DND-41 (cell line): ENCODE measurements at regions not wholly inside any gene's neighbourhood (a gene's known extent, or its start where the extent isn't known, plus 50 kb on each side); places are given as distances from the start of the nearest gene placed in this dataset.

Experiments
- ATAC-seq: fragments of 200-7000 bp; cut with Tn5 transposase; 3 replicates; pipeline ENCODE4 v1.9.1; 2021; ENCODE audit warnings: low read depth; ENCODE audit not compliant: insufficient read depth
- DNase-seq: peaks from one replicate; pipeline ENCODE4 v3.0.0-alpha.2; 2020
- H2AFZ ChIP-seq: 2 replicates; pipeline ENCODE4 v1.6.0; 2012; ENCODE audit warnings: low read depth, low read length
- H3K27ac ChIP-seq: 2 replicates; pipeline ENCODE4 v1.5.1; 2012; ENCODE audit warnings: low read length, inconsistent platforms
- H3K27me3 ChIP-seq: fragments of 200-600 bp; sonication (generic); 2 replicates; pipeline ENCODE4 v1.6.0; 2012; ENCODE audit warnings: low read length, mild to moderate bottlenecking, inconsistent platforms; ENCODE audit not compliant: insufficient read depth, poor library complexity
- H3K36me3 ChIP-seq: 2 replicates; pipeline ENCODE4 v1.5.1; 2012; ENCODE audit warnings: low read length, inconsistent platforms; ENCODE audit not compliant: insufficient read depth
- H3K4me1 ChIP-seq: 2 replicates; pipeline ENCODE4 v1.5.1; 2012; ENCODE audit warnings: mild to moderate bottlenecking, low read length; ENCODE audit not compliant: insufficient read depth
- H3K4me2 ChIP-seq: 2 replicates; pipeline ENCODE4 v1.6.0; 2012; ENCODE audit warnings: mild to moderate bottlenecking, moderate library complexity, low read length, inconsistent platforms; ENCODE audit not compliant: insufficient read depth
- H3K4me3 ChIP-seq, 2 experiments: fragments of 200-600 bp in 1 of 2; shearing (Covaris generic) in 1 of 2; 2 replicates each; pipeline ENCODE4 v1.5.1; 2012 to 2016; ENCODE audit warnings: inconsistent platforms in 2 of 2, low read length in 2 of 2, mild to moderate bottlenecking in 2 of 2, low read depth in 1 of 2, moderate library complexity in 1 of 2
- H3K79me2 ChIP-seq: 2 replicates; pipeline ENCODE4 v1.6.0; 2012; ENCODE audit warnings: low read length, inconsistent platforms; ENCODE audit not compliant: insufficient read depth
- H3K9ac ChIP-seq: 2 replicates; pipeline ENCODE4 v1.6.0; 2012; ENCODE audit warnings: low read depth, mild to moderate bottlenecking, inconsistent platforms, low read length, moderate library complexity
- H3K9me3 ChIP-seq: 2 replicates; pipeline ENCODE4 v1.5.1; 2012; ENCODE audit warnings: low read length, moderate library complexity, mild to moderate bottlenecking, inconsistent platforms; ENCODE audit not compliant: insufficient read depth, severe bottlenecking
- H4K20me1 ChIP-seq: 2 replicates; pipeline ENCODE4 v1.6.0; 2012; ENCODE audit warnings: low read length; ENCODE audit not compliant: insufficient read depth
- CTCF ChIP-seq: IDR thresholded peaks from 2 replicates; pipeline ENCODE4 v1.5.1; 2012; ENCODE audit warnings: borderline replicate concordance, low read length, moderate library complexity, mild to moderate bottlenecking; ENCODE audit not compliant: poor library complexity, severe bottlenecking; ENCODE audit errors: extremely low read depth
- EZH2 ChIP-seq: IDR thresholded peaks from 3 replicates; pipeline ENCODE4 v1.6.1; 2012; ENCODE audit warnings: borderline replicate concordance, low read depth, mild to moderate bottlenecking, moderate library complexity, low read length, inconsistent platforms; ENCODE audit not compliant: severe bottlenecking

DNA sequence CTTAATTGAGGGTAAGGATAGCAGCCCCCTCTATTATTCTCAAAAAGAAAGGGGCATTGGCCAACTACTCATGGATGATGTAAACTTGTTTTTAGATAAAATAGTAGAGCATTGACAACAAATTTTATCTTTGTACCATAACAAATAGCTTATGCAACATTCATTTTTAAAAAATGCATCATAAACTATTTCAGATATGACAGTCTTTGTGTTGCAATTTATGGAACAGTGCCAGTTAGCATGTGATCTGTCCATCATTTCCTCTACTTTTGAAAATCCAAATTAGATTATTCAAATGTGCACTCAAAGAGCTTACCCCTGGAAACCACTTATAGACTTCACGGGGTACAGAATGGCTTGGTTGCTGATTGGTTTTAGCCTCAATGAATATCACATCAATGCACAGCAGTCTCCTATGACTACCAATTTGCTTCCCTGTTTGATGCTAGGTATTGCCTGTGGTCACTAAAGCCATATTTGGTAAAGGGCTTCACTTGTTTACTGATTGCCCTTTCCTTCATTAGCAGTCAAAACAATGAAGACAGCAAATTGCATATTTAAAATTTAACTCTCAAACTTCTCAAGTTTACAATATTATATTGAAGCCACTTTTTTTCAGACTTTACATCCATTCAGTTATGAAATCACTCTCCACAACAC, 274.9 kb upstream of the MGAT4C start:
- H2AFZ ChIP-seq: no peak overlapping the region
- H3K9me3 ChIP-seq: no peaks in the 10 kb centered on the region
- ATAC-seq: no peak
- H3K27me3 ChIP-seq: no peaks in the 10 kb centered on the region
- no peak for DNase-seq
- TF ChIP-seq EZH2 (no peak), CTCF (no peak)
- no peak overlapping the region for H3K27ac ChIP-seq
- no peak overlapping the region for H3K4me3 ChIP-seq
- no peaks in the 10 kb centered on the region for H3K4me1 ChIP-seq
- H3K4me2 ChIP-seq: no peak overlapping the region
- H3K79me2 ChIP-seq: no peaks in the 10 kb centered on the region
- H3K9ac ChIP-seq: no peak overlapping the region
- no peaks in the 10 kb centered on the region for H4K20me1 ChIP-seq
- no peaks in the 10 kb centered on the region for H3K36me3 ChIP-seq

- no peak for ATAC-seq
- Histone ChIP-seq H3K36me3 (no peaks in the 10 kb centered on the region), H4K20me1 (no peaks in the 10 kb centered on the region), H3K9ac (no peak overlapping the region), H2AFZ (no peak overlapping the region), H3K79me2 (no peaks in the 10 kb centered on the region), H3K27me3 (no peaks in the 10 kb centered on the region), H3K27ac (no peak overlapping the region), H3K4me2 (no peak overlapping the region), H3K9me3 (peaks cover 20% of the 10 kb centered on the region), H3K4me1 (no peaks in the 10 kb centered on the region), H3K4me3 (no peak overlapping the region)
- TF ChIP-seq CTCF (no peak), EZH2 (no peak)
- no peak for DNase-seq
Measured at GRCh38 chr12:86526060-86526595, 269.9 kb upstream of the MGAT4C start.

DNA sequence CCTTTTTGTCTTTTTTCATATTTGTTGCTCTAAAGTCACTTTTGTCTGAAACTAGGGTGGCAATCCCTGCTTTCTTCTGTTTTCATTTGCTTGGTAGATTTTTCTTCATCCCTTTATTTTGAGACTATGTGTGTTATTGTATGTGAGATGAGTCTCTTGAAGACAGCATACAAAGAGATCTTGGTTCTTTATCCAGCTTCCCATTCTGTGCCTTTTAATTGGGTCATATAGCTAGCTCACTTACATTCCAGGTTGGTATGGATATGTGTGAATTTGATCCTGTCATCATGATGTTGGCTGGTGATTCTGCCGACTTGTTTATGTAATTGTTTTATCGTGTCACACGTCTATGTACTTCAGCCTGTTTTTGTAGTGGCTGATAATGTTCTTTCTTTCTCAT, 267.7 kb upstream of the MGAT4C start:
- Histone ChIP-seq H3K27me3 (no peaks in the 10 kb centered on the region), H3K4me3 (no peak overlapping the region), H2AFZ (no peak overlapping the region), H3K36me3 (no peaks in the 10 kb centered on the region), H3K79me2 (no peaks in the 10 kb centered on the region), H3K4me1 (no peaks in the 10 kb centered on the region), H3K27ac (no peak overlapping the region), H3K4me2 (no peak overlapping the region), H3K9me3 (peaks cover 20% of the 10 kb centered on the region), H3K9ac (no peak overlapping the region), H4K20me1 (no peaks in the 10 kb centered on the region)
- TF ChIP-seq EZH2: no peak
- no peak for TF ChIP-seq CTCF
- DNase-seq: no peak
- ATAC-seq: no peak

- no peaks in the 10 kb centered on the region for H3K36me3 ChIP-seq
Measured at GRCh38 chr12:86521870-86522269, 265.7 kb upstream of the MGAT4C start.

More at GRCh38 chr12:86521870-86522269, 265.7 kb upstream of the MGAT4C start:
- Histone ChIP-seq H2AFZ (no peak overlapping the region), H3K27me3 (no peaks in the 10 kb centered on the region), H3K4me1 (no peaks in the 10 kb centered on the region), H3K4me2 (no peak overlapping the region), H3K9me3 (peaks cover 20% of the 10 kb centered on the region), H3K4me3 (no peak overlapping the region), H3K27ac (no peak overlapping the region), H3K9ac (no peak overlapping the region), H4K20me1 (no peaks in the 10 kb centered on the region), H3K79me2 (no peaks in the 10 kb centered on the region)
- TF ChIP-seq CTCF (no peak), EZH2 (no peak)
- no peak for ATAC-seq
- no peak for DNase-seq
